BJ (cell line): ENCODE measurements at regions not wholly inside any gene's neighbourhood (a gene's known extent, or its start where the extent isn't known, plus 50 kb on each side); places are given as distances from the start of the nearest gene placed in this dataset.

Experiments used
- CTCF ChIA-PET: fragments of 350-600 bp; formaldehyde crosslinking; extraction: SDS; loops from one replicate; lab custom pipeline; 2021; ENCODE audit warnings: antibody characterized with exemption, inconsistent platforms; lab: Yijun Ruan, JAX
- POLR2A ChIA-PET: fragments of 300-600 bp; sonication (Branson Sonifier 250); formaldehyde crosslinking; extraction: SDS; loops from one replicate; lab custom pipeline; 2021; ENCODE audit warnings: antibody characterized with exemption; lab: Charles Lee
- DNase-seq: peaks from one replicate; pipeline ENCODE4 v3.0.0-alpha.2; 2011; ENCODE audit warnings: low read depth
- H3K27me3 ChIP-seq: 2 replicates; pipeline ENCODE4 v1.6.0; 2011; ENCODE audit warnings: low read length; ENCODE audit not compliant: control insufficient read depth, insufficient read depth
- H3K36me3 ChIP-seq: 2 replicates; pipeline ENCODE4 v1.5.1; 2011; ENCODE audit warnings: low read length; ENCODE audit not compliant: control insufficient read depth, insufficient read depth
- H3K4me3 ChIP-seq: 2 replicates; pipeline ENCODE4 v1.5.1; 2011; ENCODE audit warnings: low read depth, mild to moderate bottlenecking, control low read depth, low read length
- CTCF ChIP-seq: IDR thresholded peaks from 2 replicates; pipeline ENCODE4 v1.5.1; 2011; ENCODE audit warnings: low read depth, mild to moderate bottlenecking, control low read depth, inconsistent platforms, low read length, moderate library complexity; ENCODE audit not compliant: insufficient read depth

- ChIA-PET POLR2A (no interaction called here), CTCF (interaction anchor here (1.0 kb wide), 1 partner anchor 8 kb away, joined by 3 read pairs; no protein-coding TSS in a partner anchor)
- DNase-seq: no peak
- Histone ChIP-seq H3K36me3 (no peaks in the 10 kb centered on the region), H3K4me3 (no peak overlapping the region), H3K27me3 (no peaks in the 10 kb centered on the region)
- no peak for TF ChIP-seq CTCF
Measured at GRCh38 chr2:41743324-41743723, 304.5 kb upstream of the PKDCC start.

DNA sequence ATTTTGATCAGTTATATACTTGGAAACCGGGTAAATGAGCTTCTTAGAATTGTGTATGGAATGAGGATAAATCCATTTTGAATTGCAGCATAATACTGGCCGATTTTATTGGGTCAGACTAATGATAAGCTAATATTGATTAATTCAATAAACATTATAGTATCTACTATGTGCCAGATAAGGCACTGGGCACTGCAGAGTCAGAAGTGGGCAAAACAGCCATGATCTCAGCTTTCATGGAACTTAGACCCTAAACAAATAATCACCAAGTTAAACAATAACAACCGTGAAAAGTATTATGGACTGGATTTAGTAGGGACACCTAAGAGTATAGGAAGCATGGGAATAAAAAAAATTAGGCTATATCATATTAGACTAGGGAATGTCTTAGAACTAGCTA lies 297.0 kb upstream of the PKDCC start:
- TF ChIP-seq CTCF: no peak
- ChIA-PET POLR2A (no interaction called here), CTCF (no interaction called here)
- H3K27me3 ChIP-seq: no peaks in the 10 kb centered on the region
- H3K4me3 ChIP-seq: no peak overlapping the region
- no peaks in the 10 kb centered on the region for H3K36me3 ChIP-seq
- no peak for DNase-seq

- no peak overlapping the region for H3K4me3 ChIP-seq
- DNase-seq: no peak
- no peaks in the 10 kb centered on the region for H3K27me3 ChIP-seq
- no peaks in the 10 kb centered on the region for H3K36me3 ChIP-seq
- TF ChIP-seq CTCF: no peak
- ChIA-PET CTCF (no interaction called here), POLR2A (no interaction called here)
Measured at GRCh38 chr2:41759880-41760279, 287.9 kb upstream of the PKDCC start.

DNA sequence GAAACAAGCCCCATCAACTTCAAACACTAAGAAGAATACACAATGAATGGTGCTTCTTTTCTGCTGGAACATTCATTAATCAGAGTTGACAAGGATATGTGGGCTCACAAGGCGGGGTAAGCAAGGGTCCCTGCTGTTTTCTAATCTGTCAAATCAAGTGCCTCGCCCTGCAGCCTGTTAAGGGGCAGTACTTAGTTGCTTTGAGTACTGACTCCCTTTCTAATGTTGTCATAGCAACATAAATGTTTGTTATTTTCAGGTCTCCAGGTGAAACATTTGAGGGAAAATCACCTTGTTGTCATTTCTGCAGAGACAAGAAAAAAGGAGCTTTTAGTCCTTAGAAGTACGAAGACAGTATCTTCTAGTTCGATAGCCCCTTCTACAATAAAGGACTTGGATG lies 284.7 kb upstream of the PKDCC start:
- no peak for TF ChIP-seq CTCF
- CTCF ChIA-PET: no interaction called here
- POLR2A ChIA-PET: no interaction called here

GRCh38 chr2:41764131-41764530 lies 283.7 kb upstream of the PKDCC start:
- ChIA-PET POLR2A (no interaction called here), CTCF (no interaction called here)
- H3K27me3 ChIP-seq: no peaks in the 10 kb centered on the region
- H3K36me3 ChIP-seq: no peaks in the 10 kb centered on the region
- H3K4me3 ChIP-seq: no peak overlapping the region
- no peak for TF ChIP-seq CTCF
- no peak for DNase-seq

More for the DNA sequence above, 284.7 kb upstream of the PKDCC start:
- no peaks in the 10 kb centered on the region for H3K36me3 ChIP-seq
- H3K27me3 ChIP-seq: no peaks in the 10 kb centered on the region
- no peak for DNase-seq
- H3K4me3 ChIP-seq: no peak overlapping the region
